ENCODE measurements at regions not wholly inside any gene's neighbourhood (a gene's known extent, or its start where the extent isn't known, plus 50 kb on each side); places are given as distances from the start of the nearest gene placed in this dataset.

DNA sequence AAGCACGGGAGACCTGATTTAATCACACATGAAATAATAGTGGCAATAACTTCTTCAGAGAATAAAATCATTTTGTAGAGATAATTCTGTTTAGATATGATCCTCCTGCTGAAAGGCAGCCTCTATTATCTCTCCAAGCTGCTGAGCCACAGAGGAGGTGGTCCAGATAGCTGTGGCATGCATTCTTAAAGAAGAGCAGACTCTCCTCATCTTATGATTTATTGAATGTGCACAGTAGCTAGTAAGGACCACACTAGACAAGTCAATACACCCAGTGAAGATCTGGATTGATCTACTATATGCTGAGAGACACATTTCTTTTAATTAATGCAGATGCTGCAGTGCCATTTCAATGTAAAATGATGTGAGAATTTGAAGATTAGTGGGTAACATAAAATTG is 552.9 kb upstream of the ANO3 start:
- TF ChIP-seq, protein P1, sequence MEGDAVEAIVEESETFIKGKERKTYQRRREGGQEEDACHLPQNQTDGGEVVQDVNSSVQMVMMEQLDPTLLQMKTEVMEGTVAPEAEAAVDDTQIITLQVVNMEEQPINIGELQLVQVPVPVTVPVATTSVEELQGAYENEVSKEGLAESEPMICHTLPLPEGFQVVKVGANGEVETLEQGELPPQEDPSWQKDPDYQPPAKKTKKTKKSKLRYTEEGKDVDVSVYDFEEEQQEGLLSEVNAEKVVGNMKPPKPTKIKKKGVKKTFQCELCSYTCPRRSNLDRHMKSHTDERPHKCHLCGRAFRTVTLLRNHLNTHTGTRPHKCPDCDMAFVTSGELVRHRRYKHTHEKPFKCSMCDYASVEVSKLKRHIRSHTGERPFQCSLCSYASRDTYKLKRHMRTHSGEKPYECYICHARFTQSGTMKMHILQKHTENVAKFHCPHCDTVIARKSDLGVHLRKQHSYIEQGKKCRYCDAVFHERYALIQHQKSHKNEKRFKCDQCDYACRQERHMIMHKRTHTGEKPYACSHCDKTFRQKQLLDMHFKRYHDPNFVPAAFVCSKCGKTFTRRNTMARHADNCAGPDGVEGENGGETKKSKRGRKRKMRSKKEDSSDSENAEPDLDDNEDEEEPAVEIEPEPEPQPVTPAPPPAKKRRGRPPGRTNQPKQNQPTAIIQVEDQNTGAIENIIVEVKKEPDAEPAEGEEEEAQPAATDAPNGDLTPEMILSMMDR (IDR thresholded peaks at IDR 0.05), result no peak
- no peak for TF ChIP-seq POLR2A (IDR thresholded peaks at IDR 0.05)
